HG02973 (cell line): ENCODE measurements at regions not wholly inside any gene's neighbourhood (a gene's known extent, or its start where the extent isn't known, plus 50 kb on each side); places are given as distances from the start of the nearest gene placed in this dataset.
"Not testable (repeated sequence)": the region's sequence is repeated elsewhere in the genome, so short reads cannot be mapped to it uniquely, and the experiment has no call there.

ENCODE experiments used
- ATAC-seq: cut with Tn5 transposase; IDR thresholded peaks from one replicate; pipeline ENCODE4 v1.9.1; 2021; ENCODE audit warnings: moderate library complexity; ENCODE audit not compliant: unreplicated experiment

DNA sequence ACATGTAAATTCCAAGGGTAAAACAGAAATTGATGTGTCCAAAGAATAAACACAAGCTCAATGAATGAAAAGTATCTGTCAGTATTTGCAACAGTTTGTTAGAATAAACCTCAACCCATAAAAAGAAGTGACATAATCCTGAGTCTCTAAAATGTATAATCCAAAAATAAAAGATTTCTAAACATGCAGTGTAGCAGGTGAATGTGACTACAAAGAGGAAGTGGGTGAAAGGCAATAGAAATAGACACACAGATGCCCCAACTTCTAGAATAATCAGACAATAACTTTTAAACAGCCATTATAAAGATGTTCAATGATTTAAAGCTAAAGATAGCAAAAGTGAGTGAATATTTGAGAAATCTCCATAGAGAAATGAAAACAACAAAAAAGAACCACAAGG, 1009.2 kb upstream of the GJE1 start:
- ATAC-seq = peak; percentile 37

DNA sequence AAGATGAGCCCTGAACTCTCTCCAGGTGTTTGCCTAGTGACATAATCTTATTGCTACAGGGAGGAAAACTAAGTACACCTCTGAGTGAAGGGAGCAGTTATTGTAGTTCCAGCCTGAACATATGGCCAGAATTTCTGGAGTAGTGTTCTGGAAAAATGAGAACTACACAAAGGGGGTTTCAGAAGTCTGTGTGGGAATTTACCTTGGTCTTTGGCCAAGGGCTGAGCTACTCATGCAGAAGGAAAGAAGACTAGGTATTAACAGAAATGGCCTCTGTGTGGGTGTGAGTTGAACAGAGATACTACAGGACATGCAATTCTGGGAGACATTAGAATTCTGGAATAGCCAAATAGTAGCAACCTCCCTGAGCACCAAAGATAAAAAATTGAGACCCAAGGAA, 1009.7 kb upstream of the GJE1 start:
- ATAC-seq = peak; percentile 50

DNA sequence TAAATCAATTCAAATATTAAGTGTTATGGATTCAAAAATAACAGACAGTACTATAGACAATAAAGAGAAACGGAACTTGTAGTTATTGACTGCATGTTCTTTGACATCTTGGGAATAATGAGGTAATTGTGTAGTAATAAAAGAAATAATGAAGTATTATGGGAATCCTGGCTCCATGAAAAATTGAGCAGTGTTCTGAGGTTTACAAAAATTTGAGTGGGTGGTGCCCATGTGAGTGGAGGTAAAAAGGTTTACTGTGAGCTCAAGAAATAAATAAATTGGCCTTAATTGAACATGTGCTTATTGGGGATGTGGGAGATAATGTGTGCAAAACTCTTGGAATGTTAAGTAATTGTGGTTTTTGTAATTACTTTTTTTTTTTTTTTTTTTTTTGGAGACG, 1013.7 kb upstream of the GJE1 start:
- ATAC-seq = no peak

DNA sequence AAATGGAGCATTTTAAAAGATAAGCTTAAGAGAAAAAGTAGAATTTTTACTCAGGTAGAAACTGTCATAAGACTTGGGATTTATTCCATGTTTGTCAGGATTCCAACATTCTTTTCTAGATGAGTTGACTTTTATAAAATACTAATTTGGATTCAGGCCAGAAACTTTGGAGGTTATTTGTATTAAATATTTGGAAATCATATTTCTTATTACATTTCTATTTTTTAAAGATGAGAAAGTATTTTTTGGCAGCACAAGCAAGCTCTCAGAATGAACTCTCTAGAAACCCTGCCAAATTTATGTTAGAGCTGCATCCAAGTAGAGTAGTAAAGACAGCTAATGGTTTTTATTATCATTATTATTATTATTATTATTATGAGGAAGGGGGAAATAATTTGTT, 1014.9 kb upstream of the GJE1 start:
- no peak for ATAC-seq

DNA sequence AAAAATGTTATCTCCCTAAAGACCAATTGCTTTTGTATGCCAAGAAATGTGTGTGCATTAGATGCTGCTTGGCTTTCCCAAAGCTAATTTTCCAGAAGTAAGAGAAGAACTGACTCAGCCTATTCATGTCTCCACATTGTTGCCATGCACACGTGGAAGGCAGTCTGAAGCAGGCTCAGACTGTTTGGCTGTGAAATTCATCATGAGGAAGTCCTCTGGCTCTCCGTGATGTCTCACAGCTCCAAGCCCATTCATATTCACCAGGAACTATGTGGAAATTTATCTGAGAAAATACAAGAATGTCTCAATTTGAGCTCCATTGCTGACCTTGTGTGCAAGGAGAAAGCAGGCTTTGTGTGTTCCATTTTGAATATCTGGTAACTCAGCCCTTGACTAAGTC, 1022.2 kb upstream of the GJE1 start:
- no peak for ATAC-seq

DNA sequence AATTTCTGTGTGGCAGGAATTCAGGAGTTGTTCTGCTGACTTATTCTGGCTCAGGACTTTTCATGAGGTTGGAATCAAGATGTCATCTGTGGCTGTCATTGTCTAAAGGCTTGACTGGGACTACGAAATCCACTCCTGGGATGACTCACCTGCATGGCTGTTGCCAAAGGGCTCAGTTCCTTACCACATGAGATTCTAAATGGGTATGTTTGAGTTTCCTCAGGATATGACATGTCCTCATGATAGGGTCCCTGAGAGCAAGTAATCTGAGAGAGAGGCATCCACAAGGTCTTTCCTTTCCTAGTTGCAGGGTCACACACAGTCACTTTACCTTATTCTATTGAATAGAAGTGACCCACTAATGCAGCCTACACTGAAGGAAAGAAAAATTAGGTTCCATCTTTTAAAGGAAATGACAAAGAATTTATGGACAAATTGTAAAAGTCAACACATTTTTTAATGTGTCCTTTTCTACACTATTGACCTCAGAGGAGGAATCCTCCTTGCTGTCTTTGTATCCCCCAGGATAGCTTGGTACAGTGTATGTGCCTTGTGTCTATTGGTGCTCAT, 1025.0 kb upstream of the GJE1 start:
- no peak for ATAC-seq

DNA sequence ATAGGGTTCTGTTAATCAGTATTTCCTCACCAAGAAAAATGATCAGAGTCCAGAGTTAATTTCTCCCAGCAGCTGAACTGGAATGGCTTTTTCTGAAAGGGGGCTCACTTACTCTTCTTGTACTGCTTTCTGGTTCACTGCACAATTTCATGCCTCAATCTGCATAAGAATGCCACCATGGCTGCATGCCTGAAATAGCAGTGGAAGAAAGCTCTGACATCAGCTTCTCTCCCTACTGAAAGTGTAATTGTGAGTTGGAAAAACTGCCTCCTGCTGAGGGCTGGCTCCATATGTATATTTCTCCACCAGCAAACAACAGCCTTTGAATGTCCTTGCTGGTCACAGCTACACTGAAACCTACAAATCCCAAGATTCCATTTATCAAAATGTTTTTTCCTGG, 1027.2 kb upstream of the GJE1 start:
- ATAC-seq = no peak

DNA sequence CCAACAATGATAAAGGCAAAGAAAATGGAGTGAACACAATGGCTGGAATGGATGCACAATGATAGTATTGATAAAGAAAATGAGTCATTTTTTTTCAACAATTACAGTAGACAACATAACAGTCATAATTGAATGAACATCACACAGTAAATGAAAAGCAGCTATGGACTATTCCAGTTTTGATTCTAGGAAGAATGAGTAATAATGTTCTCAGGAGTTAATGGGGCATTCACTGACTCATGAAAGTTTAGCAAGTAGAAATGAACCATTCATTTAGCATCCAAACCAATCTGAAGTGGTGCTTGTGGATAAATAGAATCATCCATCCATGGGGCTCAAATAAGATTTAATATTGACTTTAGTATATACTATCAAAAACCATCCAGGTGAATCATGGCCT, 1029.5 kb upstream of the GJE1 start:
- no peak for ATAC-seq

DNA sequence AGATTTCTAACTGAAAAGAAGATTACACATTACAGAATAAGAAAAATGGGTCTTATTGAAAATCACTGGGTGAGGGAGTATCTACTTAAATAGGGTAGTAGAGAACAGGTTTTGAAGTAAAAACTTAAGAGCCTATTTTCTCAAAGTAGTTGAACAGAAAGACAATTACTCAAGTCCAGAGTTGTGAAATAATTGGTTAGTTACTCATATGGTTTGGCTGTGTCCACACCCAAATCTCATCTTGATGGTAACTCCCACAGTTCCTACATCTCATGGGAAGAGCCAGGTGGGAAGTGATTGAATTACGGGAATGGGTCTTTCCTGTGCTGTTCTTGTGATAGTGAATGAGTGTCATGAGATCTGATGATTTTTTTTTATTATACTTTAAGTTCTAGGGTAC, 1035.3 kb upstream of the GJE1 start:
- ATAC-seq = no peak

DNA sequence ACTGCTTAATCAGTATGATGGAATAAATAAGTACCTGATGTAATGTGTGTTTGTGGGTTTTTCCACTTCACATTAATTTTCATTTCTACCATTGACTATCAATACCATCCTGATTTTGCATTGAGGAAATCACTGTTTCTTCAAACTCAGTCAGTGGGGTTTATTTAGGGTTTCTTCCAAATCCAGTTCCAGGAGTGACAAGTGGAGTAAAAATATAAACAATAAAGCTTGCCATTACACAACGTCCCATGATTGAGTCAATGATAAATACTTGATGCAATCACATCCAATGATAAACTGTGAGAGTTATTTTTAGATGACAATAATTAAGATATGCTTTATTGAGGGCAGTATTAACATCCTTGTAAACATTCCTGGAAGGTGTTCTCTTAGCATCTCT, 1037.4 kb upstream of the GJE1 start:
- ATAC-seq = no peak

DNA sequence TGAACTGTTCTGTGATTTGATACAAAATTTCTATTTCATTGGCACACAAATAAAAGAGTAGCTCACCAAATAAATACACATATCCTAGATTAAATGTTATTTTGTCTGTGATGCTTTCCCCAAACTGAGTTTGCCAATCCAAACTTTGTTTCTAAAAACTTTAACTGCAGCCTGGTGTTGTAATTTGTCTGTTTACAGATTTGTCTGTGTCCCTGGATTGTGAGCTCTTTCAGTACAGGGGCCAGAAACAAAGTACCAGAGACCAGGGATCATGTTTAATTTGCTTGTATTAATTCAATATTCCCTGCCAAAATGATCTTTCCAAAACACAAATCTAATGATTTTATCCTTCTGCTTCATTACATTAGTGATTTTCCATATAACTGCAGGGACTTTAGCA, 1044.6 kb upstream of the GJE1 start:
- no peak for ATAC-seq

DNA sequence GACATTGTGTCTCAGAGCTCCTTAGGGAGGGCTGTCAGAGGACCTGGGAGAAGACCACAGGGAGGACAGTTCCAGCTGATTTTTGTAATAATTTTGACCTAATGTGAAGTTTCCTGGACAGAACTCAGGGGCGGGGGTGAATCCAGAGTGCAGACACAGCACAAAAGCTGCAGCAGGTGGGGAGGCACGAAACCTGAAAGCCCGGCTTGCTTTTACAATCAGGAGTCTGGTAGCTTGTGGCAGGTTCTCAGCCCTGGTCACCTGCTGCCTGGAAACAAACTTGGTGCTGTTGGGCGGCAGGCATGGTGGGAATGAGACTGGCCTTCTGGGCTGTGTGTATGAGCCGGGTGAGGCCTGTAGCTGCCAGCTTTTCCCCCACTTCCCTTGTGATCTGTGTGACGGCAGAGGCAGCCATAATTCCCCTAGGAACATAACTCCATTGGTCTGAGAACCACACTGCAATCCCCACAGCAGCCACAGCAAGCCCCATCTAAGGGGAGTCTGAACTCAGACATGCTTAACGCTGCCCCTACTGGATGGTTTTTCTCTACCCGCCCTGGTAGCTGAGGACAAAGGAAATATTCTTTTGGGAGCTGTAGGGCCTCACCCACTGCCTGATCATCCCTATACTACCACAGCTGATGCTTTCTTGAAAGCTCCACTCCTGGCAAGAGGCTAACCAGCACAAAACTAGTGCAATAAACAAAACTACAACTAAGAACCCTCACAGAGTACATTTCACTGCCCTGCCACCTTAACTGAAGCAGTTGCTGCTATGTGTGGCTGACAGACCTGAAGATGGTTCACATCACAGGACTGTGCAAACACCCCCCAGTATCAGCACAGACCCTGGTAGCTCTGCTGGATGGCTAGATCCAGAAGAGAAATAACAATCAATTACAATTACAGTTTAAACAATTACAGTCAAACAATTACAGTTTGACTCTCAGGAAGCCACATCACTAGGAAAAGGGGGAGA, 1055.1 kb upstream of the GJE1 start:
- peak; percentile 94 for ATAC-seq

DNA sequence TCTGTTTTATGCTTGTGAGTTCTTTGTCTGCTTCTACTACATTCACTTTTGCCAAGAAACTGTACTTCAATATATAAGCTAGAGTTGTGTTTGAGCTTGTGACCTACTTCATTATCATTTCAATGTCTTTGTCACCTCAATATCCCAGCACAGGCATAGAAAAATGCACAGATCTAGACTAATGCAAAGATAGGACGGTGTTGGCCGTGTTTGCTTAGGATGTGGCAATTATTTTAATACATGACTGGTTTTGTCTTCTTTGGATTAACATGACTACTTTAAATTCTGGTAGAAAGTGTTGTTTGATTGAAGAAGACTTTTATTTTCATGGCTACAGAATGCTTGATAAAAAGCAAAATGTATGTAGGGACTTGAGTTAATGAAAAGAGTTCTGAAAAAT, 1075.0 kb upstream of the GJE1 start:
- ATAC-seq = no peak

DNA sequence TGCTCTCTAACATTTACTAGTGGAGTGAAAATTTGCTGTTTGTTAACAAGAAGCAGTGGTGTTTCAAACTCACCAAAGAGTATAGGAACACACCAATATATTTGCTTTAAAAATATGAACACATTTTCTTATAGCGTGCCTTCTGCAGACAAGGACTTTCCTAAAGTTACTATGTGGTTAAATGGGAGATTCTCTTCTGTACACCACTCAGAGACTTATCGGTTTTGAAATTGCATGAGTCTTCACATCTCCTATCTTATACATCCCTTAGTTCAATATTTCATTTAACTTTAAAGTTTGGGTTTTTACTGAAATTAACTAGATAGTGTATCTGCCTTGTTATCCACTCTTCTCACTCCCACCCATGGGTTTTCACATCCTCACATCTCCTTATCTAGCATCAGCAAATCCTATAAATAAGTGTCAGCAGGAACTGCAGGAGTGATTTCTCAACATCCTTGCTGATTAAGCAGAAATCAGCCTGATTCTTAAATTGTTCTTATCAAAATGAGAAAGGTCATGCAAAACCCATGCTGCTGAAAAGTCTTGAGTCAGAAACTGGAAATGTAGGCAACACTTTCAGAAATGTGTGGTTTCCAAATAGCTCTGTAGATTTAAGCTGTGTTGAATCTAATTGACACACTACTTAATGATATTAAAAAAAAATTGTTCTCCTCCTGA, 1075.6 kb upstream of the GJE1 start:
- no peak for ATAC-seq

DNA sequence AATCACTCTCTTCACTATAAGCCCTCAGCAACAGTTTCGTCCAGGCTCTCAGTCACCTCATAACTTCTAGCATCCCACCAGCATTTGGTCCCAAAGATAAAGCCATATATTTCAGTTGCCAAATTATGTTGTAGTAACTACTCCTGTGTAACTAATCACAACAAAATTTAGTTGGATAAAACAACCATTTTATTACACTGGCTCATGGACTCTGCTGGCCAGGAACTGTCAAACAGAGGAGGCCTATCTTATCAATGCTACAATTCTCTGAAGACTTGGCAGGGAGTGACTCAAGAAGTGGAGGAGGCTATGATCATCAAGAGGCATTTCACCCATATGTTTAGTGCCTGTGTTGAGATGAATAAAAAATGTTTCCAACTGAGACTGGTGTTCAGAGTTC, 1082.3 kb upstream of the GJE1 start:
- no peak for ATAC-seq

DNA sequence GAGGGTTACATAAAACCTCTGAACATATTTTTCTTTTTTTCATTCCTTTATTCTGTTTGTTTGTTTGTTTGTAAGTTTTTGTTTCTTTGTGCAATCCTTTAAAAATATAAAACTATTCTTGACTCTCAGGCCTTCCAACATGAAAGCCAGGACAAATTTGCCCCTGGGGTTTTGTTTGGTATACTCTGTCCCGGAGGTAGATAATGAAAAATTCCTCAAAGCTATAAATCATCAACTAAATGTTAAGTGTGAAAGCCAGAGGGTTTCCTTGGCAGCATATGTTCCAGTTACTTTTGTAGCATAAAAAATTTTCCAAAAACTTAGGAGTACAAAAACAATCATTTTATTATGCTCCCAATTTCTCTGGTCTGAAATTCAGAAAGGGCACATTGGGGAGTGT, 1084.3 kb upstream of the GJE1 start:
- ATAC-seq = no peak

DNA sequence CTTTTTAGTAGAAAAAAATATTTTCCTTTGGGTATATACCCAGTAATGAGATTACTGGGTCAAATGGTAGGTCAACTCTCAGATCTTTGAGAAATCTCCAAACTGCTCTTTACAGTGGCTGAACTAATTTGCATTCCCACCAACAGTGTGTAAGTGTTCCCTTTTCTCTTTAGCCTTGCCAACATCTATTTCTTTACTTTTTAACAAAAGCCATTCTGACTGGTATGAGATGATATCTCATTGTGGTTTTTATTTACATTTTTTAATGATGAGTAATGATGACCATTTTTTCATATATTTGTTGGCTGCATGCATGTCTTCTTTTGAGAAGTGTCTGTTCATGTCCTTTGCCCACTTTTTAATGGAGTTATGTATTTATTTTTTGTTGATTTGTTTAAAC, 1086.2 kb upstream of the GJE1 start:
- ATAC-seq = not testable (repeated sequence)

DNA sequence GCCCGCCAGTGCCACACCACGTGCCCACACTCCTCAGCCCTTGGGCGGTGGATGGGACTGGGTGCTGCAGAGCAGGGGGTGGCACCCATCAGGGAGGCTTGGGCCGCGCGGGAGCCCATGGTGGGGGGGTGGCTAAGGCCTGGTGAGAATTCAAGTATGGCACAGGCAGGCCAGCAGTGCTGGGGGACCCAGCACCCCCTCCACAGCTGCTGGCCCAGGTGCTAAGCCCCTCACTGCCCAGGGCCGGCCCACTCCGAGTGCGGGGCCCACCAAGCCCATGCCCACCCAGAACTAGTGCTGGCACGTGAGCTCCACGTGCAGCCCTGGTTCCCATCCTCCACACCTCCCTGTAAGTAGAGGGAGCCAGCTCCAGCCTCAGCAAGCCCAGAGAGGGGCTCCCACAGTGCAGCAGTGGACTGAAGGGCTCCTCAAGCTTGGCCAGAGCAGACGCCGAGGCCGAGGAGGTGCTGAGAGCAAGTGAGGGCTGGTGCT, 1091.1 kb upstream of the GJE1 start:
- ATAC-seq = no peak

DNA sequence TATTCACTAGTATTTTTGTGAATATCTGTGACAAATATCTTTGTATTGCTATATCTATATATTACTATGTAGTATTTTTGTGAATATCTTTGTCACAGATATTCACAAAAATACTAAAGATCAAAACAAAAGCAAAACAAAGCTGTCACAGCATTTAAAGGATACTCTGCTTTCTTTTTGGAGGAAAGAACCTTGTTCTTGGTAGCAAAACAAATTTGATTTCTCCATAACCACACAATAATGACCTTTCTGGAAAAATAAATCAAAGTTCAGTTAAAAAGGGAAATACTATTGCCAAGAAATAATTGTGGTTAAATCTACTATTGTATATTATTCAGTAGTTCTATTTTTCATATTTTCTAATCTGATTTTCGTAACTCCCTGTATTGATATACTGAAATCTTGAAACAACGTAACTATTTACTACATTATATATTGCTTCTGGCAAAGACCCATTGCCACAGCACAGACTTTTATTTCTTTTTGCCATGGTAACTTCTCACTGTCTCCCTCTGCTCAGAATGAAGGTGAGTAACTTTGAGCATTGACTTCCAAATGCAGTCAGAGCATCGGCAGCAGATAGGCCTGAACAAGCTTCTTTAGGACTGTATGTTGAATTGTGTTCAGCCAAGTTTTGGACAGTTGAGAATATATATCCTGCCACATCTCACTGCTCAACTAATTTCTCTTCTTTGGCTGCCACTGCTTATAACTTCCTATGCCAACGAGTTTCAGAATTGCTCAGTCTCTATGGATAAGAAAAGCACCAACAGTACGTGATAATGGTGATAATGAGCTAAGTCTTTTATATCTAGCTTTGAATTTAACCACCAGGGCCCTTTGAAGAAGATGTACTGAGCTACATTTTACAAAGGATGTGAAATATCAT, 1097.2 kb upstream of the GJE1 start:
- ATAC-seq = no peak

DNA sequence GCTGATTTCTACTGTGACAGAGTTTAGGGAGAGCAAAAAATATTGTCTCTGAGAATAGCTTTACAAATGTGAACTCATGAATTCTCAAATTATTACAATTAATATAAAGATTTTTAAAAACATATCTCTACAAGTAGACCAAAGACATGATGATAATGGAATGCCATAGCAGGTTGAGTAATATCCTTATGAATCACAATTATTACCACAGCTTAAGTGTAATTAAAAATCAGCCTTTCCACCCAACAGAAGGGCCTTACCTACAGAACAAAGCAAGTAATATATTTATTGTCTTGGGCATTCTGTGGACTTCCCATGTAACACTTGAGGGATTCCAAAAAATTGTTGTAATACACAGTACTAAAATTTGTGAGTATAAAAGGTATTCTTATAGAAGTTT, 1099.6 kb upstream of the GJE1 start:
- ATAC-seq = no peak

DNA sequence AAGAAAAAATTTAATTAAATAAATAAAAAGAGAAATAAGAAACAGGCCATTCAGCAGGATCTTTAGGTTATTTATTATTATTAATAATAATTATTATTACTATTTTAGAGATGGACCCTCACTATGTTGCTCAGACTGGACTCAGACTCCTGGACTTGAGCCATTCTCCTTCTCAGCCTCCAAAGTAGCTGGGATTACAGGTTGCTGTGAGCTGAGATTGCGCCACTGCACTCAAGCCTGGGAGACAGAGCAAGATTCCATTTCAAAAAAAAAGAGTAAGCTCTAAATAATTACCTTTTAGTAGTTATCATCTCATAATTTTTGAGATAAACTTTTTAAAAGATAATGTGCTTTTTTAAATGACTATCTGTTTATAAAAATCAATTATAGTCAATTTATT, 1102.8 kb upstream of the GJE1 start:
- no peak for ATAC-seq
